NCI-H748 treated with DMSO at 0.1 percent for 48 hours (cell line): ENCODE measurements at regions not wholly inside any gene's neighbourhood (a gene's known extent, or its start where the extent isn't known, plus 50 kb on each side); places are given as distances from the start of the nearest gene placed in this dataset.
"Not testable (repeated sequence)": the region's sequence is repeated elsewhere in the genome, so short reads cannot be mapped to it uniquely, and the experiment has no call there.

Source experiments
- DNase-seq: peaks from one replicate; lab custom pipeline; 2025; lab: John Stamatoyannopoulos, UW

- no peak for DNase-seq
These were observed 187.6 kb downstream of the EPM2A start for GRCh38 chr6:145547594-145548335.

GRCh38 chr6:145548933-145549648, 186.2 kb downstream of the EPM2A start:
- no peak for DNase-seq

- DNase-seq, result no peak
These were observed 184.2 kb downstream of the EPM2A start for GRCh38 chr6:145551164-145551563.

GRCh38 chr6:145555084-145555483, 180.2 kb downstream of the EPM2A start:
- no peak for DNase-seq

GRCh38 chr6:145557474-145557873, 177.8 kb downstream of the EPM2A start:
- DNase-seq, result no peak

- DNase-seq, result no peak
These were observed 175.5 kb downstream of the EPM2A start for GRCh38 chr6:145559836-145560235.

- DNase-seq, result peak; percentile 64
These were observed 173.9 kb downstream of the EPM2A start for GRCh38 chr6:145561095-145562072.

- peak; percentile 23 for DNase-seq
These were observed 172.3 kb downstream of the EPM2A start for GRCh38 chr6:145562771-145563615.

- no peak for DNase-seq
These were observed 170.8 kb downstream of the EPM2A start for GRCh38 chr6:145564553-145564952.

GRCh38 chr6:145567684-145568252, 167.6 kb downstream of the EPM2A start:
- no peak for DNase-seq

- DNase-seq, result peak; percentile 78
These were observed 166.2 kb downstream of the EPM2A start for GRCh38 chr6:145569140-145569539.

GRCh38 chr6:145570336-145570735, 165.0 kb downstream of the EPM2A start:
- DNase-seq, result not testable (repeated sequence)

- DNase-seq, result not testable (repeated sequence)
These were observed 161.1 kb downstream of the EPM2A start for GRCh38 chr6:145574269-145574668.
